ENCODE measurements at regions not wholly inside any gene's neighbourhood (a gene's known extent, or its start where the extent isn't known, plus 50 kb on each side); places are given as distances from the start of the nearest gene placed in this dataset.

- Histone ChIP-seq H3K27me3 (peaks cover 2 to 73% of the 10 kb centered on the region in 2 donors), H3K9me3 (no peaks in the 10 kb centered on the region), H3K36me3 (no peaks in the 10 kb centered on the region), H3K4me3 (no peak overlapping the region), H3K4me1 (no peaks in the 10 kb centered on the region), H3K27ac (no peak overlapping the region)
- no peak for TF ChIP-seq POLR2AphosphoS5 (IDR thresholded peaks at IDR 0.05)
- TF ChIP-seq POLR2A (IDR thresholded peaks at IDR 0.05), result no peak
- no peak for TF ChIP-seq CTCF (IDR thresholded peaks at IDR 0.05)
- intact Hi-C loops (cut with DNase I; ENCODE audit: low total_unique reads), result no loop called here
- no peak for DNase-seq (ENCODE audit: low spot score in 2 of 2)
Measured at GRCh38 chr1:2890221-2890850, 88.8 kb upstream of the TTC34 start.

DNA sequence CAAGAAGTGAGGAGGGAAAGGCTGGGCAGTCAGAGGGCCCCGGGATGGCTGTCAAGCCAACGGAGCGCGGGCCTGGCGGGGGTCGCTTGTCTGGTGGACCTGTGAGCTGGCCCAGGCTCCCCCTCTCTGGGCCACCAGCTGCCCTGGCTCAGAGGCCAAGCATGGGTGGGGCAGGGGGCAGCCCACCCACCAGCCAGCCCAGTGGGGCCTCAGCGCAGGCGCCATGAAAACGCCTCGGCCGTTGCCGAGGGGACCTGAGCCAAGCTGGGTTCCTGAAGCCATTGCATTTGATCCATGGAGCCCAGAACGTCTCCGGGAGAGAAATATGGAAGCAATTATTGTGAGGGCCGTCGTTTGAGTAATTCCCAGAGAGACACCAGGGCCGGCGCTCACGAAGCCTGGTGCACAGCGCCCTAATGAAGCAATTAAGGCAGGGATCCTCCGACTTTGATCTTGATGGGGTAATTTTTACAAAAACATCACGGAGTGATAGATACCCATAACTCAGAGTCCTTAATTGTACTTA is 90.5 kb upstream of the TTC34 start:
- intact Hi-C loops (cut with DNase I; ENCODE audit: low total_unique reads), result no loop called here
- Histone ChIP-seq H3K27me3 (peaks cover 2 to 72% of the 10 kb centered on the region in 2 donors), H3K27ac (no peak overlapping the region), H3K9me3 (no peaks in the 10 kb centered on the region), H3K4me3 (no peak overlapping the region), H3K4me1 (no peaks in the 10 kb centered on the region), H3K36me3 (no peaks in the 10 kb centered on the region)
- TF ChIP-seq POLR2AphosphoS5 (IDR thresholded peaks at IDR 0.05) (no peak), CTCF (IDR thresholded peaks at IDR 0.05) (no peak), POLR2A (IDR thresholded peaks at IDR 0.05) (no peak)
- DNase-seq (ENCODE audit: low spot score in 2 of 2), result no peak

DNA sequence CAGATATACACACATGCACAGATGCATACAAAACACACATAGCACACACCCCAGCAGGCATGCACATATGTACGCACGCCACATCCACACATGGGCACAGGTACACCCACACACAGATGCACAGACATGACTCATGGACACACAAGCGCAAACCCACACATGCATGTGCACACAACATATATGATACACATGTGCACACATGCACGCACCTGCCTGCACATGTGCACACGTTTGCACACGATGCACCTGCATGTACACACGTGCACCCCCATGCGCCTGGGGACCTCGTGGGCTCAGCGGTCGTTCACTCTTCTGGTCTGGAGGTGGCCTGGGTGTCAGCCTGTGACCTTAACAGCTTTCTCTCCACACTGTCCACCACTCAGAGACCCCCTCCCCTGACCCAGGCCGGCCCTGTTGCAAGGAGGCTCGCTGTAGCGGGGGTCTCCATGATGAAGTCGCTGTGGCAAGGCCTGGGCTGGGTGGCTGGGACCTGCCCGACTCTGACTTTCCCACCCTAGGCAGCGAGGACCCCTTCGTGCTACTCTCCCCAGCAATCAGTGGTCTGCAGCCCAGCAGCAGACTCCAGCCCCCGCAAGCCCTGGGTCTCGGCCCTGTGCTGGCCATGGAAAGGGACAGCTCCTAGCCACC is 92.1 kb upstream of the TTC34 start:
- H3K36me3 ChIP-seq, result no peaks in the 10 kb centered on the region
- H3K27ac ChIP-seq, result no peak overlapping the region
- intact Hi-C loops (cut with DNase I; ENCODE audit: low total_unique reads), result no loop called here
- DNase-seq (ENCODE audit: low spot score in 2 of 2), result no peak
- peaks cover 2 to 64% of the 10 kb centered on the region in 2 donors for H3K27me3 ChIP-seq
- H3K4me1 ChIP-seq, result no peaks in the 10 kb centered on the region
- no peaks in the 10 kb centered on the region for H3K9me3 ChIP-seq
- TF ChIP-seq POLR2AphosphoS5 (IDR thresholded peaks at IDR 0.05) (no peak), CTCF (IDR thresholded peaks at IDR 0.05) (no peak), POLR2A (IDR thresholded peaks at IDR 0.05) (no peak)
- H3K4me3 ChIP-seq, result no peak overlapping the region

DNA sequence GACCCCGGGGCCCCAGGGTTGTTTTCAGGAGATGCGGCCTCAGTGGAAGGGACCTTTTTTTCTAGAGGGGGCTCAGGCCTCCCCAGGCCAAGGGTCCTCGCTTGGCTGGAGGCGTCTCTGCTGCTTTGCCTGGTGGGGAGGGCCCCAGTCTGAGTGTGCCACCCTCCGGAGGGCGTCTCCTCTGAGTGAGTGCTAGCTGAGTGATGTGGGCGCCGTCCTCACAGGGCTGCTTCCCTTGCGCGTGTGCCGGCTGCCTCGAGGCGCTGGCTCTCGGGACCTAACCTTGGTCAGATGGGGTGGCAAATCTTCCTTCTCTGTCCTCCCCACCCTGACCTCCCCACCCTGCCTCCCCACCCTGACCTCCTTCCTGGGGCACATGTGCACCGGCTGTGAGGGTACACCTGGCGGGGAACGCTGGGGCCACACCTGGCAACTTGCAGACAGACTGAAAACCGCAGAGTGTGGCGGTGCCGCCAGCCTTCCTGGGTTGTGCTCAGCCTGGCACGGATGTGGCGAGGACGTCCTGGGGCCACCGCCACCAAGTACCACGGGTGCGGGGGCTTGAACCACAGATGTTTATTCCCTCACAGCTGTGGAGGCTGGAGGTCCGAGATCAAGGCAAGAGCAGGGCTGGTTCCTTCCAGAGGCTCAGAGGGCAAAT is 93.0 kb upstream of the TTC34 start:
- Histone ChIP-seq H3K36me3 (no peaks in the 10 kb centered on the region), H3K27me3 (peaks cover 0 to 59% of the 10 kb centered on the region in 2 donors), H3K4me1 (no peaks in the 10 kb centered on the region), H3K4me3 (no peak overlapping the region), H3K27ac (no peak overlapping the region), H3K9me3 (no peaks in the 10 kb centered on the region)
- DNase-seq (ENCODE audit: low spot score in 2 of 2), result no peak
- TF ChIP-seq POLR2AphosphoS5 (IDR thresholded peaks at IDR 0.05) (no peak), POLR2A (IDR thresholded peaks at IDR 0.05) (no peak)
- intact Hi-C loops (cut with DNase I; ENCODE audit: low total_unique reads), result no loop called here

- no peak overlapping the region for H3K4me3 ChIP-seq
- H3K27ac ChIP-seq, result no peak overlapping the region
- no peaks in the 10 kb centered on the region for H3K9me3 ChIP-seq
- intact Hi-C loops (cut with DNase I; ENCODE audit: low total_unique reads), result no loop called here
- H3K36me3 ChIP-seq, result no peaks in the 10 kb centered on the region
- TF ChIP-seq CTCF (IDR thresholded peaks at IDR 0.05), result no peak
- no peak for TF ChIP-seq POLR2AphosphoS5 (IDR thresholded peaks at IDR 0.05)
- no peak for TF ChIP-seq POLR2A (IDR thresholded peaks at IDR 0.05)
- H3K27me3 ChIP-seq, result peaks cover 0 to 53% of the 10 kb centered on the region in 2 donors
- no peaks in the 10 kb centered on the region for H3K4me1 ChIP-seq
- no peak for DNase-seq (ENCODE audit: low spot score in 2 of 2)
Measured at GRCh38 chr1:2896824-2897223, 95.3 kb upstream of the TTC34 start.

Data from breast epithelium (tissue), 4 donors.